ENCODE measurements at regions not wholly inside any gene's neighbourhood (a gene's known extent, or its start where the extent isn't known, plus 50 kb on each side); places are given as distances from the start of the nearest gene placed in this dataset.

DNA sequence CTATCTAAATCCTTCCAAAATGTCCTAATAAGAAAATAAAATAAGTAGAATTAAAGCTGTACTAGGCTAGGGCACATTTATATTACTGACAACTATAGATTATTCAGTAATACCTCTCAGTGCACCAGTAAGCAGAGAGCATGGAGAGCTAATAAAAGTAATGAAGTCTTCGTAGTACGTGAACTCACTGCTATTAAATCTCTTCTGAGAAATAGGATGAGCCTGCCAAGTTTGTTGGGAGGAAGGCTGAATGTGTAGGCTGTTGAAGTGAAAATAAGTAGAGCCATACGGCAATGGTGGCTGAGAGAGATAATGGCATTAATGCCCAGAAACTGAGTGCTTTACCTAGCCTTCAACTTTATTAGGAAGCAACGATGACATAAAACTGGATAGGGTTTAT, 73.9 kb upstream of the NR5A2 start:
- TF ChIP-seq, protein P1, sequence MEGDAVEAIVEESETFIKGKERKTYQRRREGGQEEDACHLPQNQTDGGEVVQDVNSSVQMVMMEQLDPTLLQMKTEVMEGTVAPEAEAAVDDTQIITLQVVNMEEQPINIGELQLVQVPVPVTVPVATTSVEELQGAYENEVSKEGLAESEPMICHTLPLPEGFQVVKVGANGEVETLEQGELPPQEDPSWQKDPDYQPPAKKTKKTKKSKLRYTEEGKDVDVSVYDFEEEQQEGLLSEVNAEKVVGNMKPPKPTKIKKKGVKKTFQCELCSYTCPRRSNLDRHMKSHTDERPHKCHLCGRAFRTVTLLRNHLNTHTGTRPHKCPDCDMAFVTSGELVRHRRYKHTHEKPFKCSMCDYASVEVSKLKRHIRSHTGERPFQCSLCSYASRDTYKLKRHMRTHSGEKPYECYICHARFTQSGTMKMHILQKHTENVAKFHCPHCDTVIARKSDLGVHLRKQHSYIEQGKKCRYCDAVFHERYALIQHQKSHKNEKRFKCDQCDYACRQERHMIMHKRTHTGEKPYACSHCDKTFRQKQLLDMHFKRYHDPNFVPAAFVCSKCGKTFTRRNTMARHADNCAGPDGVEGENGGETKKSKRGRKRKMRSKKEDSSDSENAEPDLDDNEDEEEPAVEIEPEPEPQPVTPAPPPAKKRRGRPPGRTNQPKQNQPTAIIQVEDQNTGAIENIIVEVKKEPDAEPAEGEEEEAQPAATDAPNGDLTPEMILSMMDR (IDR thresholded peaks at IDR 0.05), result no peak
- TF ChIP-seq POLR2A (IDR thresholded peaks at IDR 0.05), result no peak

All from vagina (tissue), 2 donors.